HG02610 (cell line): ENCODE measurements at regions not wholly inside any gene's neighbourhood (a gene's known extent, or its start where the extent isn't known, plus 50 kb on each side); places are given as distances from the start of the nearest gene placed in this dataset.

Experiments used
- ATAC-seq: cut with Tn5 transposase; IDR thresholded peaks from one replicate; pipeline ENCODE4 v1.9.1; 2021; ENCODE audit warnings: mild to moderate bottlenecking, moderate library complexity; ENCODE audit not compliant: unreplicated experiment

DNA sequence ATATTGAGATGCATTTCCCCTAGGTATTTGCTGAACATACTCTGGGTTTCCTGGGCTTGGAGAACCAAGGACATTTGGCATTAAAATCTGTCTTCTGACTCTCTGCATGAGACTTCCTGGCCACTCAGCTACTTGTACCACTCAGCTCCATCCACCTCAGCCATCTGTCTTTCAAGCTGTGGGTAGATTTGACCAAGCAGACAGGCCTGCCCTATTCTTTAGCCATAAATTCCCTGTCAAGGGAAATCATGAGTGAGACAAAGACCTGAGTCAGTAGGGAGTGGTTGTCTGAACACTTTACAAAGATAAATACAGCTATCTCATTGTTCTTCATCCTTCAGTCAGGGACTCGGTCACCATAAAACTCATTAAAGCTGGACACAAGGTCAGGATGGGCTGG lies 399.1 kb downstream of the GPAM start:
- no peak for ATAC-seq

DNA sequence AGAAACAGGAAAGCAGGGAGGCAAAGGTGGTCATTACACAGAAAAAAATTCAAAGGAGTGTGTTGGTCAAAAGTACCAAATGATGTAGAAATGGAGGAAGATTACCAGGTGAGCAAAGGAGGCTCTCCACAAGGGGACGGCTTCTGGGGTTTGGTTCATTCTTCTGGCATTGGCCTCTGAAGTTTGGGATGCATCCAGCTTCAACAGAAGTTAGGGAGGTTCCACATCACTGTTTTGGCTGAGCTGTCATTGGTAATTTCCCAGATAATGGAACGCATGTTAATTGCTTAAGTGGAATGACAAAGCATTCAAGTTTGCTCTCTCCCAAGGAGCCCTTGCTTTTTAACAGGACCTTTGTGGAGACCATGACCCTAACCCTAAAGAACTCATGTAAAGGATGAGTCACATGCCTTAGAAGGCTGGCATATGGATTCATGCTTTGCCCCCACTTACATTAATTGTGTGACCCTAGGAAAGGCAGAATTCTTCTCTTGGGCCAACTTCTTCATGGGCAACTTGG lies 398.6 kb downstream of the GPAM start:
- ATAC-seq: no peak

DNA sequence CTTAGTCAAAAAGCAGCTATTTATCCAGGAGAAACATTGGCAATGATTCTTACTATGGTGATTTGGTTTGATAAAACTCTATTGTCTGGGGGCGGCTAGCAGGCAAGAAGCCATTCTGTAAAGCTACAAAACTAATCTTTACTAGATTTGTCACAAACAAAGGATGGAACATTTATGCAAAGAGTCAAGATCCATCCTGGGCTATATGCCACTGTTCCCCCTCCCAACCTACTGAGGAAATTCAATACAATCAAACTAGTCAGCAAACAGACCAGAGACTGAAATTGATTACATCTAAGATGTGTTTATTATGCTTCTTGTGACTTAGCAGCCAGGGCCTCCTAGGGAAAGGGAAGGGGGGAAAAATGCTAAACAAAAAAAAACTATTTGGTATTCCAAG lies 397.6 kb downstream of the GPAM start:
- ATAC-seq: no peak

DNA sequence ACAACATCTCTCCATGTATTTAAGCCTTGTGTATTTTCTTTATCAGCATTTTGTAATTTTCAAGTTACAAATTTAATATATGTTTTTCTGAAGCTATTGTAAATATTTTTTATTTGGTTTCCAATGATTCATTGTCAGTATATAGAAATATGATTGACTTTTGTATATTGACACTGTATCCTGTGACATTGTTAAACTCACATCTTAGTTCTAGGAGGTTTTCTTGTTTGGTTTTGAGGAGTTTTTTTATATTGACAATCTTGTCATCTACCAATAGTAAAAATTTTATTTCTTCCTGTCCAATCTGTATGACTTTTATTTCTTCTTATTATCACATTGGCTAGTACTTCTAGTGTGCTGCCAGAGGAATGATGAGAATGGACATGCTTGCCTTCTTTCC lies 393.7 kb downstream of the GPAM start:
- no peak for ATAC-seq

DNA sequence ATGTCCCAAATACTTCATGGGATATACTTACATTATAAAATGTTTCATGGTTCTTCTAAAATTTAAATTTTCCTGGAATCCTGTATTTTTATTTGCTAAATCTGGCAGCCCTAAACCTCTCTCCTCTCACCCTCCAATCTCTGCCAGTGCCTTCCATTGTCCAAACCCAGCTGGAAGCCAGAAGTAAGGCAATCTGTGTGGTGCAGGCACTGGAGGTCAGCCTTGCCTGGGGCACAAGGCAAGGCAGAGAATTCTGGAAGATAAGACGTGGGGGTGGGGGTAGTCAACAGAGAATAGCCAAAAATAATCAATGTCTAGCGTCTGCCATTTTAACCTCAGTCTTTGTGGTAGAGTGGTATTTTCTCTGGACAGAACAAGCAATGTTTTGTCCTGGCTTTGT lies 381.7 kb downstream of the GPAM start:
- no peak for ATAC-seq

DNA sequence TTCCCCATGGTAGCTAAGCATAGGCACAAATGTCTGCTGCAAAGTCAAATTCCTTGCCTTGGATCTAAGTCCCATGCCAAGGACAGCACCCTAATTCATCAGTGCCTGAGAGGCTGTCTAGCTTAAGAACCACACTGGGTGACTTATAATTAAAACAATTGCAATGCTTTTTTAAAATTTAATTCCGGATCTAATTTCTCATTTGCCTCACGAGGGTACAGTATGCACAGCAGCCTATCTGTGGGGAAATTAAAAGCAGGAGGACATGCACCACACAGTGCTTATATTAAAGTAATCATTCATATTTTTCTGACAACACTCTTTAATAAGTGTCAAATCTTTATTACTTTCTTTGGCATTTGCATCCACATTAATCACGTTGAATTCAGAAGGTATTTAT lies 378.8 kb downstream of the GPAM start:
- ATAC-seq: no peak

DNA sequence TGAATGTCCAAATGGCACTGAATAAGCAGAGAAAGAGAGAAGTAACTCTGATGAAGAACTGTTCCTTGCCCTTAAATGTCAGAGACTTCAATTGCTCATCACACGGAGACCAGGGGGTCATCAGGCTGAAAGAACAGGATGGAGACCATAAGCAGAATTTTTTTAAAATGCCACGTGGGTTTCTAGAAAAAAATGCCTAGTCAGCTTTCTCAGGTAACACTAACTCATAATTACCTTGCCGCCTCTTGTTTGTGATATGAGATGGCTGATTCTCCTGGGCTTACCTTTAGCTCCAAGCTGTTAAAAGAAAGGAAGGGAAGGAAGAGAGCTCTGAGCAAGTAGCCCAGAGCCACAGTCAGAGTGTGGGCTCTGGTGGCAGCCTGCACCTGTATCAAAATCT lies 372.0 kb downstream of the GPAM start:
- no peak for ATAC-seq

DNA sequence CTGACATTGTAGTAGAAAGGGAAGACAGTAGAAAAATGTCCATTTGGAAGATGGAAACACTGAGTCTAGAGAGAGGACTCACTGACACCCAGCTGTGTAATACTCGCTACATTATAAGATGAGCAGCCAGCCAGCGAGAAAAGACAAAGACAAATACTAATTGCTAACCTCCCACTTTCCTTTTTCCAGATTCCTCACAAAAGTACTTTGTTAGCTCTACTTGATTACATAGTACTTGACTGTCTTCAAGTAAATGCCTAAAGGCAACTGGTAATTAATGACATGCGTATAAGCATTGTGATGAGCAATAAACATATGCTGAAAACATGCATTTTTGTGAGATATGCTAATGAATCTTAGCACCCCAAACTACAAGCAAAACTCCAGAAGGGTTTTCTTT lies 363.1 kb downstream of the GPAM start:
- no peak for ATAC-seq

DNA sequence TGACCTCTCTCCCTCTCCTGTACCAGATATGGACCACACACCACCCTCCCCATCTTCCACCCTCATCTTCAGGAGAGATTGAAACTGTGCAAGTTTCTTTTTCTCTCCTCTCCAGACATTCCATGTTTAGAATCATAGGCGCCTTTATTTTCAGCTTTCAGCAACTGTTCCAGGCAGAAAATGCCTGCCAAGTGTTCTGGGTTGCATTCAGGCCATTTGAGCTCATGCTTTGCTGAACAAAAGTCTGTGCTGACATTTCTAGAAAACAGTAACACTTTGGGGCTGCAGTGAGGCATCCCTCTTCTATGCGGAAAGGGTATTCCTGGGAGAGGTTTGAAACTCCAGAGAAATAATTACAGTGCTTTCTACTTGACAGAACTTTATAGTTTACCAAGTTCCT lies 361.7 kb downstream of the GPAM start:
- ATAC-seq: no peak

DNA sequence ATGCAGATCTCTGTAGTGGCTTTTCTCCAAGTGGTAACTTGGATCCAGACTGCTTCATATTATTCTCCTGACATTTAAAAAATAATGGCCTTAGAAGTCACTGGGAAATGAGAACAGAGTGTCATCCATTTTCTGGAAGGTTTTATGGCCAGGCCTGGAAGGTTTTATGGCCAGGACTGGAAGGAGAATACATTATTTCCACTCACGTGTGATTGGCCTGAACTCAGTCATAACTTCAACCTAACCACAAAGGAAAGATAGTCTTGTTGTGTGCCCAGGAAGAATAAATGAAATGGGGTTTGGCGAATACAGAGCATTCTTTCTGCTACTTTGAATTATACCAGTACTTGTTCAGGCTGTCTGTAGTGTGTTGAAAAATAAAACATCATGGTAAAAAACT lies 360.9 kb downstream of the GPAM start:
- ATAC-seq: no peak

DNA sequence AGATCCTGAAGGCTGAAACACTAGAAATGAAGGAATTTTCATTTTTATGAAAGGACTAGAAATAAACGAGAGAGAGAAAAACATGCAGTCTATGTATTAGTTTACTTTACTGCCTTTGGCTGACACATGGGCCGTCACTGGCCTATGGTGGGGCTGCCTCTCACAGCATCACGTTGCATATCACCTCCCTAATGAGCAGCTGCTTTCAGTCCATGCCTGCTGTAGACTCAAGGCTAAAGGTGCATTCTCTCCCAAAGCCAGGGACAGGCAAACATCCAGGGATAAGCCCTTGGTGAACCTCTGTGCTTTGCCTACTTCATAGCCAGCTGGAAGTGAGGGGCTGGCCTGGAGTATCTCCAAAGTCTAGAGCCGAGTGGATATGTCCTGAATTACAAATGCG lies 359.4 kb downstream of the GPAM start:
- ATAC-seq: no peak

DNA sequence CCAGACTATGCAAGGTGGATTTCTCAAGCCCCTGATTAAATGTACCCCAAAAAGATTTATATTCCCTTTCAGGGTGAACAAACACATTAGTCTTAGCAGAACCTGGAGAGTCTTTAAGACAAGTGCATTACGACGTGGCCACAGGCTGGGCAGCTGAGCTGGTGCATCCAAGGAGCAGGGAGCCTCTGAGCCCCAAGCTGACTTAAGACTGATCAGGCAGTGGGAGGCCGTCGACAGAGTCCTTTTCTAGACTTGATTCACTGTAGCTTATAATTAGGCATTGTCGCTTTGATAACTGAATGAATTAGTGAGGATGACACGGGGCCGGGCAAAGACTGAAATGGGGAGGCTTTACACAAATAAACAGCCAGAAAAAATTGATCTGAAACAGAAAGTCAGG lies 353.2 kb downstream of the GPAM start:
- ATAC-seq: no peak

DNA sequence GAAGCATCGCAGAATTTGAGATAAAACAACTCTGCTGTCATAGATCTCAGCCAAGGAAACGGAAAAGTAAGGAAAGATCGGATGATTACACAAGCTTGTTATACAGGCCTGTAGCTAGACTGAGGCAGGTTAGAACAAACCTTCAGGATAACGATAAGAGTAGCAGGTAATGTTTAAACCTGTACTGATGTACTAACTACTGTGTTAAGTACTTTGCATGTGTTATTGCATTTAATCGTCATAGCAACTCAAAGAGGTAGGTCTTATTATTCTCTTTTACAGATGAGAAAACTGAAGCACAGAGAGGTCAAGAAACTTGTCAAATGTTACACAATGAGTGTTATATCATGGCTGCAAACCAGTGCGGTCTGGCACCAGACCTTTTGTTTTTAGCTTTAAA lies 352.5 kb downstream of the GPAM start:
- ATAC-seq: no peak

DNA sequence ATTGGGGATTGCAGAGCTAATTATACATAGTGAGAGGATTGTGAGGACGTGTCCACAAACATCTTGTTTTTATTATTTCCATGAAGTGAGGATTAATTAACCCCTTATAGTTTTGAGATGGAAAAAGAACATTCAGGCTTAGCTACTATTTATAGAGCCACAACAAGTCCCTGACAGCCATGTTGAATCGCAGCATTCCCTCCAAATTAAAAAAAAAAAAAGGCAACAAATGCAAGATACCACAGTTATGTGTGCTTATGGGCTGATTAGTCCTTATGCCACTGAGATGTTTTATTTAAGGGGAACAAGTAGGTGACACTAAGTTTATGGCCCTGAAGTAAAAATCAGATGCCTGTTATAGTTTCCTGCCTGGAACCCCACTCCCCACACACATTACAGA lies 350.3 kb downstream of the GPAM start:
- no peak for ATAC-seq

DNA sequence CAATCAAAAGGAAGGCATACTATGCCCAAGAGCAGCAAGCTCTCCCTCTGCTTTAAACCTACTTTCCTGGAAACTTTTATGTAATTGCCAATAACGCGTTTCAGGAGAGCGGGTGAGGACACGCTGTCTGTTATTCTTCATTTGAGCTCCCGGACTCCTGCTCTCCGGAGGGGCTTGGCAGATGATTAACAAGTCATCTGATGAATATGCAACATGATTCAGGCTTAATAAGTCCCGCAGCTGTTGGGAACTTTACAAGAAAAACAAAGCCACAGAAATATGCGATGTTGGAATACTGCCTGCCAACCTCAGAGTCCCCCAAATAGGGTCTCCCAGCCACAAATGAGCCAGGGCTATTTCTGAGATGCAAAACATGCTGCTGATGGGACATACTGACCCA lies 348.0 kb downstream of the GPAM start:
- ATAC-seq: no peak

DNA sequence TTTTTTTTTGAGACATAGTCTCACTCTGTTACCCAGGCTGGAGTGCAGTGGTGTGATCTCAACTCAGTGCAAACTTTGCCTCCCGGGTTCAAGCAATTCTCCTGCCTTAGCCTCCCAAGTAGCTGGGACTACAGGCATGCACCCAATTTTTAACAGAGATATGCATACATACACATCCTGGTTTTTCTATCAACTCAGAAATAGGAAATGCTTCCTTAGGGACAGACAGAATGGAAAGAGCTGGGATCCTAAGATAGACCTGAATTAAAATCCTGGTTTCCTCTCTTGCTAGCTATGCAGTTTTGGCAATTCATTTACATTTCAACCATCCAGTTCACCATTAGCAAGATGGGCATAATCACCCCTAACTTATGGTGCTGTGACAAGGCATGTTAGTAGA lies 347.5 kb downstream of the GPAM start:
- ATAC-seq: no peak

DNA sequence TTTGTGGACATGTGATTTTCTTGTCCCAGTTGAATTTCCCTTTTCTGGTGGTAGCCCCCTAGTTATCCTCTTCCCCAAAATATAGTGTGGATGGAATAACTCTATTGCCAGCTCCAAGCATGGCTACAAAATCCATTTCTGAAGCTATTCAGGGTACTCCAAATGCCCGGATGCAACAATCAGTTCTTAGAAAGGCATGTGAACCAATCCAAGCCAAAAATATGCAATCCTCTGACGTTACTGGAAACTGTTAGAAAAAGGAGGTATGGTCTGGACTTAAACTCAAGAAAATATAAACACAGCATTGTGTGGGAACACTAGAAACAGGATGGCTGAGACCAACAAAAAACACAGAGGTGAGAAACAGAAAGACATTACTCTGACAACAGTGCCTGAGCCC lies 347.0 kb downstream of the GPAM start:
- no peak for ATAC-seq

DNA sequence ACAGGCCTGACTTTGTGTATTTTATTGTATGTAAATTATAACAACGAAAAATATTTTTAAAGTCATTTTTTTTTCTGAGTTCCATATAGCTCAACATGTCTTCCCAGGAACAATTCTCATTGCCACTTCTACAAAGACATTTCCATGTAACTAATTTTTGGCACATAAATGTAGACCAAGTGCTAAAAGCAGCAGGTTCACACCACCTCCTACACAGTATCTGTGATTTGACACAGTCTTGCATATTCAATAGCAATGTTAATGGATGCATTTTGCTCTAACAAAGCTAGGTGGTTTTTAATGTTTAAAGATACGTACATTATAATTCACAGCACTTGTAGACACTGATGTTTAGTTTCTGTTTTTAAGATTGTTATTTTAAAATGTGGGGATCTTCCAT lies 346.5 kb downstream of the GPAM start:
- no peak for ATAC-seq

DNA sequence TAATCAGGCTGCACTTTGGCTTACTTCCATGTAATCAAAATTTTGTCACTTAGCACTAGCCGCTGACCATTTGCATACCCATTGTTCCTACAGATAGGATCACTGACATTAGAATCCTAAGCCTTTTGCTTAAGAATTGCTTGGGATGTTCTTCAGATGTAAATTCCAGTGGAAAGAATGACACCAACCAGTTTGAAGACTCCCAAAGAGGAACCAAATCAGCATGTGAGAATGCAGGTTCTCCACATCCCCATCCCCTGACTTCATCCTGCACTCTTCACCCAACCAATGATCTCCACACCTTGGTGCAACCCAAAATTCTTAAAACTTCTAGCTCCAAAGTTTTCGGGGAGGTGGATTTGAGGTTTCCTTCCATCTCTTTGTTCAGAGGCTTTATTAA lies 345.6 kb downstream of the GPAM start:
- ATAC-seq: no peak

DNA sequence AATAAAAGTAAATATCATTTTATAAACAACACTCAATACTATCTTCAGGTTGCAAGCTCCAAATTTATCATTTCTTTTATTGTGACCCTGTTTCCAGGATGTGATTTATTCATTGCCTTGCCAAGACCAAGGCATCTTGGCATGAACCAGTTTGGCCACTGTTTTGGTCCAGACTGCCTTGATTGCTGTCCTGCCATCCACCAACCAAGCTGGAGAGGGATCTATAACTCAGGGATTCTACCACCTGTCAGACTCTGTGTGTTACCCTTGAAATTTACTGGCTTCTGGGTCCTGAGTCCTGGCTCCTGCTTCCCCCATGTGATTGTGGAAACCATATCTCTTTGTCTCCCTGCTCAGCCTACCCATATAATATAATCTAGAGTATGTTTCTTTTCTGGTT lies 343.0 kb downstream of the GPAM start:
- no peak for ATAC-seq

DNA sequence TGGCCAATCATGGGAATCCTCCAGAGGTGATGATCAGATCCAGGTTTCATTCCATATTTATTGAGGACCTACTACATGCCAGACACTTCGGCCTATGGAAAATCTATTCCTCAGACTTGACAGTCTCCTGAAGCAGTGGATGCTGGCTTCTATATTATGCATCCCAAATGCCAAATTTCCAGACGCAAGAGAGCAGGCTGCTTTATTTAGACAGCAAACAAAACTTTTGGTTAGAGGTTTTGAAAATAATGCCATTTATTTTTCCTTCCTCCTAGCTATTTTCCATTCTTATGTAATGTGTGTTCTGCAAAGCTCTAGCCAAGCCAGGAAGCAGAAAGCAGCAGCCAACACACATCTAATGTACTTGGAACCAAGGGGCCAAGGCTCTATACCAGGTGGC lies 330.8 kb downstream of the GPAM start:
- ATAC-seq: no peak

DNA sequence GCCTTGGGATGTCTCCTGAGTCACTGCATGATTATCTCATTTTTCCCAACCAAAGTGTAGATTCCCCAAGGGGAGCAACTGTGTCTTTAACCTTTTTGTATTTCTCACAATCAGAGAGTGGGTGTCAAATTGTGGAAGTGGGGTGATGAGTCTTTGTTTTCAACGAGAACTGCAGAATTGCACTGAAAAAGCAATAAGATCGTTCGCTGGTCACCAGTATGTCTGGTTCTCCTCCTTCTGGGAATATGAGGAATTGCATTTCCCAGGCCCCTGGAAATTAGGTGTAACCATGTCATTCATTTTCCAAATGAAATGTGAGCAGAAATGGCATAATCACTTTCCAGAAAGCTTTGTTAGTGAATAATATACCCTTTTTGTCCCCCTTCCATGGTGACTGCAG lies 326.9 kb downstream of the GPAM start:
- no peak for ATAC-seq

DNA sequence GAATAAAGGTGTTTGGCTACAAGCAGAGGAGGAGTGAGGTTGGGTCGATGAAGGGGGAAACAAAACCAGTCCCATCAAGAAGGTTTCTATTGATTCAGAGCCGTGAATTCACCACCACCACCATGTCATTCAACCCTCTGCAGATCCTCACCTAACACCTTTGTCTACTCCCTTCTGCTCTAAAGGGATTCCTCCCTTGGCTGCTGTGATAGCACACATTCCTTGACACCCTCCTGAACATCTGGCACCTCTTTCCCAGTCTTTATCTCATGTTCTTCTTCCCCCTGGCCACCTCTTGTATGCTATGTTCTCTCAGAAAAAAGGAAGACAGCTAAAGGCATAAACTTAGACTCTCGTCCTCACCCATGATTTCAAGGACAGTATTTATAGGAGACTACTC lies 318.0 kb downstream of the GPAM start:
- ATAC-seq: no peak

DNA sequence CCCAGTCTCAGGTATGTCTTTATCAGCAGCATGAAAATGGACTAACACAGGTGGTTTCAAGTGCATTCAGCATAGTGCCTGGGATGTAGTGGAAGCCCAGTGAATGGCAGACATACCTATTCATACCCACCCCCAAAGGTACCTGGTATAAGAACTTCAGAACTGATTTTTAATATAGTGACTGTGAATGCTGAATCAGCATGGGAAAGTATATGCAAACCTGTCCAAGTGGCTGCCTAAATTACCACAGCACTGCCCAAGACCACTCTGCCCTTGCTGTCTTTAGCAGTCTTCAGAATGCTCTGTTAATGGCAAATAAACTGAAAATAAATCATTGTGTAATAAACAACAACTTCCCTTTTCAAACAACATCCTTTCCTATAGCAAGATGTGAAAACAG lies 312.1 kb downstream of the GPAM start:
- no peak for ATAC-seq
